CD4-positive, alpha-beta memory T cell (primary cell): ENCODE measurements at regions not wholly inside any gene's neighbourhood (a gene's known extent, or its start where the extent isn't known, plus 50 kb on each side); places are given as distances from the start of the nearest gene placed in this dataset.

Source experiments
- CTCF ChIA-PET: fragments of 350-600 bp; sonication (Branson Sonifier 250); formaldehyde crosslinking; loops from one replicate; lab custom pipeline; 2021; ENCODE audit warnings: inconsistent platforms; ENCODE audit not compliant: partially characterized antibody; lab: Charles Lee
- POLR2A ChIA-PET: fragments of 350-600 bp; sonication (Branson Sonifier 250); formaldehyde crosslinking; loops from one replicate; lab custom pipeline; 2021; ENCODE audit not compliant: partially characterized antibody; lab: Charles Lee
- DNase-seq, 5 donors: peaks; one replicate each; pipeline versions ENCODE4 v3.0.0 to v3.0.0-alpha.2; 2020 to 2022; ENCODE audit warnings: mixed read lengths in 1 of 5
- H3K27ac ChIP-seq: one replicate; pipeline ENCODE4 v1.7.0; 2013; ENCODE audit warnings: low read depth, low read length
- H3K27me3 ChIP-seq: 2 replicates; pipeline ENCODE4 v1.7.0; 2013; ENCODE audit warnings: mild to moderate bottlenecking, low read length, moderate library complexity; ENCODE audit not compliant: insufficient read depth
- H3K36me3 ChIP-seq: 2 replicates; pipeline ENCODE4 v1.7.0; 2013; ENCODE audit warnings: mild to moderate bottlenecking, low read length, moderate library complexity; ENCODE audit not compliant: insufficient read depth
- H3K4me1 ChIP-seq: 2 replicates; pipeline ENCODE4 v1.7.0; 2013; ENCODE audit warnings: mild to moderate bottlenecking, low read length, moderate library complexity; ENCODE audit not compliant: insufficient read depth
- H3K4me3 ChIP-seq, 2 donors: one replicate each; pipeline ENCODE4 v1.7.0; 2013; ENCODE audit warnings: low read length in 2 of 2, mild to moderate bottlenecking in 1 of 2
- H3K9me3 ChIP-seq, 2 donors: one replicate each; pipeline ENCODE4 v1.7.0; 2013; ENCODE audit warnings: low read length in 2 of 2, control low read depth in 1 of 2; ENCODE audit not compliant: control insufficient read depth in 1 of 2
- H3K27ac Mint-ChIP-seq, 7 donors: one replicate each; pipeline ENCODE4 v1.8.0; 2020 to 2021; ENCODE audit warnings: mixed read lengths in 7 of 7, mild to moderate bottlenecking in 6 of 7, inconsistent platforms in 3 of 7, moderate library complexity in 3 of 7
- H3K27me3 Mint-ChIP-seq, 2 donors: one replicate each; pipeline ENCODE4 v1.8.0; 2020 to 2021; ENCODE audit warnings: mixed read lengths in 2 of 2
- H3K36me3 Mint-ChIP-seq, 2 donors: one replicate each; pipeline ENCODE4 v1.8.0; 2020 to 2021; ENCODE audit warnings: mixed read lengths in 2 of 2, inconsistent platforms in 1 of 2, mild to moderate bottlenecking in 1 of 2
- H3K4me1 Mint-ChIP-seq, 4 donors: one replicate each; pipeline ENCODE4 v1.8.0; 2020 to 2021; ENCODE audit warnings: mixed read lengths in 4 of 4, mild to moderate bottlenecking in 1 of 4
- H3K4me3 Mint-ChIP-seq, 8 donors: one replicate each; pipeline ENCODE4 v1.8.0; 2020 to 2021; ENCODE audit warnings: mixed read lengths in 8 of 8, mild to moderate bottlenecking in 7 of 8, moderate library complexity in 6 of 8, inconsistent platforms in 3 of 8
- H3K9me3 Mint-ChIP-seq, 8 donors: one replicate each; pipeline ENCODE4 v1.8.0; 2020 to 2021; ENCODE audit warnings: mixed read lengths in 8 of 8, mild to moderate bottlenecking in 5 of 8, inconsistent platforms in 3 of 8, moderate library complexity in 1 of 8
- intact Hi-C: fragments of 100-400 bp; cut with micrococcal nuclease; formaldehyde crosslinking; loops from one replicate; pipeline ENCODE4 v1.15.1; 2023

DNA sequence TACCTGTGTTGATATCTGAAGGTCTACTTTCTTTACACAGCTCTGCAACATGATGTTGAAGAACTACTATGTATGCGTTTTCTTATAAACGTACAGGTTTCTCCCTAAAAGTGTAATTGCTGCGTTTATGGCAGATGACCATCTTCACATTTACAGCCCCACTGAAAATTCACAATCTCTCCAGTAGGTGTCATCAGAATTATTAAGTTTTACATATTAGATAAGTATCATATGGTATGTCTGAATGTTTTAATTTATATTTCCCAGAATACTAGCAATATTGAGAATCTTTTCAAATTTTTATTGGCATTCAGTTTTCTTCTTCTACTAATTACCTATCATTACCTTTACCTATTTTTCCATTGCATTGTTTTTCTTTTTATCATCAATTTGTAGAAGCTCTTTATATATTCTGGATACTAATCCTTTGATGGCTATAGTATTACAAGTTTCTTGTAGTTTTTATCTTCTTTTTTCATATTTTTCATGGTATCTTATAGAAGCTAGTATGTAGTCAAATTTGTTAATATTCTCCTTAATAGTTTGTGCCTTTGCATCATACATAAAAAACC is 123.5 kb downstream of the CAPZA3 start:
- no peak overlapping the region for H3K4me3 Mint-ChIP-seq
- DNase-seq: peak in 2 of 5 donors; percentile 4 to 10
- intact Hi-C loops: loop anchor here (1.0 kb wide), 1 partner anchor 427 kb away; no protein-coding TSS in a partner anchor
- H3K36me3 ChIP-seq: no peaks in the 10 kb centered on the region
- H3K27ac Mint-ChIP-seq: no peak overlapping the region
- CTCF ChIA-PET: interaction anchor here (0.8 to 5.1 kb wide), 3 partner anchors 9 to 430 kb away, joined by 3 to 29 read pairs (median 3); no protein-coding TSS in a partner anchor
- H3K27ac ChIP-seq: no peak overlapping the region
- H3K27me3 ChIP-seq: no peaks in the 10 kb centered on the region
- H3K4me1 ChIP-seq: no peaks in the 10 kb centered on the region
- no peaks in the 10 kb centered on the region for H3K36me3 Mint-ChIP-seq
- H3K4me1 Mint-ChIP-seq: no peaks in the 10 kb centered on the region
- H3K27me3 Mint-ChIP-seq: peaks cover 2 to 4% of the 10 kb centered on the region in 2 donors
- H3K9me3 Mint-ChIP-seq: no peaks in the 10 kb centered on the region
- no peaks in the 10 kb centered on the region for H3K9me3 ChIP-seq
- H3K4me3 ChIP-seq: no peak overlapping the region
- POLR2A ChIA-PET: no interaction called here

DNA sequence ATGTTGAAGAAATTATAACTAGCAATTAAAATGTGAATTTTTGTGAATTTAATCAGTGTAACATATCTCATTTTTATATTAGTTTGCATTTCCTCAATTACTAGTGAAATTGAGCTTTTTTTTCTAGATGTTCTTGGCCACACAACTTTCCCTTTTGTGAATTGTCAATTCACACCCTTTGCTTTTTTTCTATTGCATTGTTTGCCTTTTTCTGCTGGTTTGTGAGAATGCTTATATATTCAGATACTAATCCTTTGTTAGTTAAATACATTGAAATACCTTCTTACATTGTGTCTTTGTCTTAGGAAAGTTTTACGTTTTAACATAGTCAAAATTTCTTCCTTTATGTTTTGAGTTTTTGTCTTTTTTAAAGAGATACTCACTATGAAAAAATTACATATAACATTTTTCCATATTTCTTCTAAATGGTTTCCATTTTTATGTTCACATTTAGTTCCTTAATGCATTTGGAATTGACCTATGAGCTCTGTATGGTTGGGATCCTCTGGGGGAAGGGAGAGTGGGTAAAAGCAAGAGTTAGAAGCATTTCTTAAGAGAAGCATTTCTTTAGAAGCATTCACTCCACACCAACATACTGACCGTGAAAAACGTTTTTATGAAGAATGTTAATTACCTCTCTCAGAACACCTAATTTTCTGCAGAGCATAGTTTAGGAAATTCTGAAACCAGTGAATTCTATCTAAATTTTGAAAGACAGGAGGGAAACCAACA is 126.0 kb downstream of the CAPZA3 start:
- peaks cover 0 to 2% (median 2%) of the 10 kb centered on the region in 4 donors for H3K4me1 Mint-ChIP-seq
- Histone ChIP-seq H3K27ac (no peak overlapping the region), H3K4me1 (no peaks in the 10 kb centered on the region), H3K9me3 (no peaks in the 10 kb centered on the region), H3K36me3 (no peaks in the 10 kb centered on the region), H3K4me3 (no peak overlapping the region), H3K27me3 (no peaks in the 10 kb centered on the region)
- intact Hi-C loops: no loop called here
- no peak overlapping the region for H3K4me3 Mint-ChIP-seq
- peaks cover 2 to 4% of the 10 kb centered on the region in 2 donors for H3K27me3 Mint-ChIP-seq
- H3K27ac Mint-ChIP-seq: no peak overlapping the region
- no peak for DNase-seq
- ChIA-PET POLR2A (no interaction called here), CTCF (interaction anchor here (2.4 kb wide), 1 partner anchor 322 kb away, joined by 8 read pairs; no protein-coding TSS in a partner anchor)
- no peaks in the 10 kb centered on the region for H3K9me3 Mint-ChIP-seq
- no peaks in the 10 kb centered on the region for H3K36me3 Mint-ChIP-seq

DNA sequence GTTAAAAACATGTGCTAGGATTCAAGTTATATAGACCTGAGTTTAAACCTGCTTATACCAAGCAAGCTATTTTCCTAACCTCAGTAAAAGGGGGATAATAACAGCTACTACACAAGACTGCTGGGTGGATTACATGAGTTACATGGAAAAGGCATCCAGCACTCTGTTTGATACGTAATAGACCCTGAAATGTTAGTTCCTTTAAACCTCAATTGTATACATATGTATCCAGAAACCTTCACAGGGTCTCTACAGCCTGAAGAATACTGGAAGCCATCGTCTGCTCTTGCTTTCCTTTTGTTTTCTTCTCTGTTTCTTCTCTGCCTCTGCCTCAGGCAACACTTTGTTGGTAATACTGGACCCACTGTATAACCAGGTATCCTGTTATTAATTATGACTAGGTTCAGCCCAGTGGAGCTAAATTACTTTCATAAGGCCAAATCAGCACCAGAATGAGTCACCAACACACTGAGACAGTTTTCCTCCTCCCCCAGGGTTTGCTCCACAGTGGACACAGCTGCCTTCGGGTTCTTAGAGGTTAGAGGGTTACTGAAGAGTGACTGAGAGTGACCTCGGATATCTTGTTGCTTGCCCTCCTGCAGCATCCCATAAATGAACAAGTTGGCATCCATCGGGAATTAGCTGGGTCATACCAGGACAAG is 127.1 kb downstream of the CAPZA3 start:
- Histone ChIP-seq H3K27ac (no peak overlapping the region), H3K4me1 (no peaks in the 10 kb centered on the region), H3K4me3 (no peak overlapping the region), H3K36me3 (no peaks in the 10 kb centered on the region), H3K27me3 (no peaks in the 10 kb centered on the region), H3K9me3 (no peaks in the 10 kb centered on the region)
- Mint-ChIP-seq H3K27ac (no peak overlapping the region), H3K4me3 (no peak overlapping the region), H3K36me3 (no peaks in the 10 kb centered on the region), H3K9me3 (no peaks in the 10 kb centered on the region), H3K27me3 (peaks cover 2 to 4% of the 10 kb centered on the region in 2 donors), H3K4me1 (peaks cover 0 to 7% (median 5%) of the 10 kb centered on the region in 4 donors)
- CTCF ChIA-PET: no interaction called here
- POLR2A ChIA-PET: no interaction called here
- intact Hi-C loops: no loop called here
- DNase-seq: no peak

DNA sequence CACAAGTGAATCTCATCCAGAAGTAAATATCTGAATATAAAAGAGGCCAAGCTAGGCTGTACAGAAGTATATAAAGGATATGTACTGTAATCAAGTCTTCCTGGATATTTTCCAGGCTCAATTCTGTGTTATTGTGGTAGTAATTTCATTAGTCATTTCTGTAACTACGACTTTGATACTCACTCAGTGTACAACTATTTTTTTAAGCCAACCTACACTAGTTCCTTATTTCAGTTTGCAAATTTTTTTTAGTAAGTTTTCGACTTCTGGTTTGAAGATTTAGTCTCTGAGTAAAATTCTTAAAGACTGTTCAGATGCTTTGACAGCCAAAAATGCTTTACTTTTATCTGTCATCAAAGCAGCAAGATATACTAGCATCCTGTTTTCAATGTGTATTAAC is 130.8 kb downstream of the CAPZA3 start:
- no peak overlapping the region for H3K4me3 ChIP-seq
- Mint-ChIP-seq H3K4me1 (peaks cover 11 to 17% (median 15%) of the 10 kb centered on the region in 4 donors), H3K9me3 (no peaks in the 10 kb centered on the region), H3K4me3 (no peak overlapping the region), H3K36me3 (no peaks in the 10 kb centered on the region), H3K27me3 (peaks cover 0 to 2% of the 10 kb centered on the region in 2 donors), H3K27ac (peak overlapping the region in 1 of 7 donors; percentile 21)
- POLR2A ChIA-PET: no interaction called here
- CTCF ChIA-PET: no interaction called here
- H3K4me1 ChIP-seq: peaks cover 3% of the 10 kb centered on the region
- intact Hi-C loops: no loop called here
- H3K9me3 ChIP-seq: no peaks in the 10 kb centered on the region
- H3K27ac ChIP-seq: no peak overlapping the region
- no peak for DNase-seq
- no peaks in the 10 kb centered on the region for H3K27me3 ChIP-seq
- no peaks in the 10 kb centered on the region for H3K36me3 ChIP-seq

DNA sequence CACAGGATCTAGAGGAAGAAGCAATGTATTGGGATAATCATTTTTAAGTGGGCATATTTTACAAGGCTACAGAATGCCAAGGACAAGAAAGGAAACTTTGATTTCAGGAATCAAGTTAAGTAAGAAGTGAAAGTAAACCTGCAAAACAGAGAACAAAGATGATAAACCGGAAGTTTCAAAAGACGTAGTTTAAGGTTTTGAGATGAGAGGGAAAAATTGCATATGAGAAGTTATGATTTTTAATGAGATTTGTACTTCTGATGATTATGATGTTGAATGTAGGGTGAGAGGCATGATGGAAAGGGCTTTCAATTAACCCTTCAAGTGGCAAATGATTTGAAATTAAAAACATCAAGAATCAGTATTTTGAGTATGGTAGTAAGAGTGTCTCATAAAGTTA is 134.9 kb downstream of the CAPZA3 start:
- intact Hi-C loops: no loop called here
- peaks cover 3% of the 10 kb centered on the region for H3K4me1 ChIP-seq
- H3K27ac ChIP-seq: no peak overlapping the region
- Mint-ChIP-seq H3K36me3 (no peaks in the 10 kb centered on the region), H3K4me3 (peak overlapping the region; percentile 38 to 86 (median 80)), H3K27me3 (no peaks in the 10 kb centered on the region), H3K4me1 (peaks cover 11 to 17% (median 15%) of the 10 kb centered on the region in 4 donors), H3K9me3 (no peaks in the 10 kb centered on the region), H3K27ac (peak overlapping the region in 6 of 7 donors; percentile 1 to 81 (median 45))
- no peaks in the 10 kb centered on the region for H3K27me3 ChIP-seq
- CTCF ChIA-PET: no interaction called here
- H3K9me3 ChIP-seq: no peaks in the 10 kb centered on the region
- POLR2A ChIA-PET: no interaction called here
- H3K4me3 ChIP-seq: peak overlapping the region; percentile 2 to 11
- H3K36me3 ChIP-seq: no peaks in the 10 kb centered on the region
- peak in 4 of 5 donors; percentile 3 to 16 (median 6) for DNase-seq

DNA sequence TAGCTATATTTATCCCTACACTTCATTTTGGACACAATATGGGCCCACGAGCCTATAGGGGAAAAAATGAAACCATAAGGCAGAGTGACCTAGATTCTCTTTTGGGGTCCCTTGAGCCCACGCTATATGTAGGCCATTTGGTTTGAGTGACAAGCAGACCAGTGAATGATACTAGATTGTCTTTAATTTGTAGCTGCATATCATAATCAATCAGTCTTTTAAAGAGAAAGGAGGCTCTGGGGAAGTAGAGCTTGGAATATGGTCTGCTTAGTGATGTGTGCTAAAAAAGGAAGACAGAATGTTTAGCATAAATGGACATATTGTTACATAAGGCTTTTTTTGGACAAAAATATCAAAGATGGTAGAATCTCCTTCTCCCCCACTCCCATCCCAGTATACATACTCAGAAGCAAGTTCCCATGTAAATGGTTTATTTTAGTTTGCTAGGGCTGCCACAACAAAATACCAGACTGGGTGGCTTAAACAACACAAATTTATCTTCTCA is 140.8 kb downstream of the CAPZA3 start:
- no peak overlapping the region for H3K27ac ChIP-seq
- Mint-ChIP-seq H3K36me3 (no peaks in the 10 kb centered on the region), H3K27ac (no peak overlapping the region), H3K27me3 (peaks cover 0 to 3% of the 10 kb centered on the region in 2 donors), H3K4me3 (no peak overlapping the region), H3K9me3 (no peaks in the 10 kb centered on the region), H3K4me1 (no peaks in the 10 kb centered on the region)
- H3K36me3 ChIP-seq: no peaks in the 10 kb centered on the region
- no peaks in the 10 kb centered on the region for H3K27me3 ChIP-seq
- ChIA-PET CTCF (no interaction called here), POLR2A (no interaction called here)
- no peaks in the 10 kb centered on the region for H3K9me3 ChIP-seq
- DNase-seq: no peak
- intact Hi-C loops: no loop called here
- H3K4me1 ChIP-seq: no peaks in the 10 kb centered on the region
- no peak overlapping the region for H3K4me3 ChIP-seq

DNA sequence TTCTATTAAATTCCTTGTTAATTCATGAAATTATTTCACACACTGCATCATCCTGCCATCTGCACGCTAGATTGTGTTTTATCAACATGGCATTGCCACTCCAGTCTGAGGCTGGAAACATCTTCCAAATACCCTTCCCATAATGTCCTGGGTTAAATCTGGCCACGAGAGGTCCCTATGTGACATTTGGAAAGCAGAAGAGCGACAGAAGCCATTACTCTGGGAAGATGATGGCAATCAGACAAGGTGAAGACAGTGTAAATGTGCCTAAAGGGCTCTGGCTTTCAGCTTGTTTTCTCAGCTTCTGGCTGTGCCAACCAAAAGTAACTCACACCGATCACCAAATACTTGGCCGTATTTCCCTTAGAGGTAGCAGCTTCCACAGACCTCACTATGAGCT is 144.8 kb downstream of the CAPZA3 start:
- ChIA-PET POLR2A (no interaction called here), CTCF (no interaction called here)
- Histone ChIP-seq H3K9me3 (no peaks in the 10 kb centered on the region), H3K27ac (no peak overlapping the region), H3K4me1 (no peaks in the 10 kb centered on the region), H3K4me3 (no peak overlapping the region), H3K36me3 (no peaks in the 10 kb centered on the region), H3K27me3 (no peaks in the 10 kb centered on the region)
- H3K4me1 Mint-ChIP-seq: no peaks in the 10 kb centered on the region
- intact Hi-C loops: no loop called here
- H3K4me3 Mint-ChIP-seq: no peak overlapping the region
- H3K36me3 Mint-ChIP-seq: no peaks in the 10 kb centered on the region
- no peak overlapping the region for H3K27ac Mint-ChIP-seq
- peaks cover 2 to 3% of the 10 kb centered on the region in 2 donors for H3K27me3 Mint-ChIP-seq
- no peaks in the 10 kb centered on the region for H3K9me3 Mint-ChIP-seq
- no peak for DNase-seq
